Lower leg skin (tissue), 4 donors: ENCODE measurements at regions not wholly inside any gene's neighbourhood (a gene's known extent, or its start where the extent isn't known, plus 50 kb on each side); places are given as distances from the start of the nearest gene placed in this dataset.

Experiments used
- DNase-seq, 2 donors: peaks; one replicate each; pipeline ENCODE4 v3.0.0-alpha.2; 2019; ENCODE audit warnings: low spot score in 2 of 2
- H3K4me3 ChIP-seq: fragments of 200-600 bp; sonication (generic); 2 replicates; pipeline ENCODE4 v1.5.1; 2017; ENCODE audit warnings: mild to moderate bottlenecking, low read depth; ENCODE audit not compliant: poor library complexity, severe bottlenecking
- CTCF ChIP-seq, 3 donors: fragments of 450-650 bp; IDR thresholded peaks; one replicate each; pipeline ENCODE4 v1.5.1; 2016; ENCODE audit warnings: antibody characterized with exemption in 3 of 3, mild to moderate bottlenecking in 3 of 3, moderate library complexity in 2 of 3
- POLR2A ChIP-seq, 2 donors: fragments of 450-650 bp; IDR thresholded peaks; one replicate each; pipeline ENCODE4 v1.6.1; 2016 to 2017; ENCODE audit warnings: antibody characterized with exemption in 2 of 2, mild to moderate bottlenecking in 1 of 2, moderate library complexity in 1 of 2
- WGBS, 2 donors: methylation state at CpG; one replicate each; pipeline ENCODE4 v1.1.5; 2018; 5-methylcytosine and 5-hydroxymethylcytosine counted together
- intact Hi-C: fragments of 100-400 bp; cut with DNase I; formaldehyde crosslinking; loops from one replicate; pipeline ENCODE4 v1.15.0; 2023; ENCODE audit warnings: low total_unique reads

DNA sequence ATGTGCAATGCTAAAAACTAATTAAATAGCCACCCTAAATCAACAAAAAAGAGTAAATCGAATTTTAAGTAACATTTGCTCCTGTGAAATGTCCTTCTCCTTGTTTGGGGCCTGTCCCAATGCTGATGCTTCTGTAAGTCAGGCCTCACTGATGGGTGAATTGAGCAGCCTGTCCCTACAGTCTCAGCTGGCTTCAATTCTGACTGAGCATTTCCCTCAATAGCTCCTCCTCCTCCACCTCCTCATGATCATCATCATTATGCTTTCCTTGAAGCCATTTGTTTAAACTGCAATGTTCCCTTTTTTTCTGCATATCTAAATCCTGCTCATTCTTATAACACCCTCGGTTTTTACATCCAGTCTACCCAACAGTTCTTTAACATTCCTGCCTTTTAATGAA, 137.2 kb upstream of the CELF4 start:
- no peak overlapping the region for H3K4me3 ChIP-seq
- no peak for DNase-seq
- WGBS, 2 donors, result 70 to 73% methylated on average over 2 of the region's 2 CpGs

DNA sequence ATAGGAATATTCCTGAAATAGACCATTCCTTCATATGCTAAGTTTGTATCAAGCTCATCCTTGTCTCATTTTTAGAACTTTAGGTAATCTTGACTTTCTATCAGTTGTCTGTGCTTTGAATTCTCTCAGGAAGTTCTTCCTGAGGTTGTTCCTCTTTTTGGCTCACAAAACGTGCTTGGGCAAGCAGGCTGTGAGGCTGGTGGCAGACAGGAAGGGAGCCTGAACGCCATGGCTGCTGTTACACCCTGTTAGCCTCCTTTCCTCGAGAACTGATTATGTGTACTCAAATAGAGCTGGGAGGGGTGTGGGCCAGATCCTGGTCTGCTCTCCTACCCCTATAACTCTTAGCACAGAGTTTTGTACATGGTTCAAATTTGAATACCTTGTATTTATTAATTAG, 136.4 kb upstream of the CELF4 start:
- no peak for TF ChIP-seq POLR2A (IDR thresholded peaks at IDR 0.05)
- no peak for TF ChIP-seq CTCF (IDR thresholded peaks at IDR 0.05)
- DNase-seq, result no peak
- WGBS, 2 donors, result 22 to 29% methylated on average over 3 of the region's 3 CpGs
- intact Hi-C loops, result no loop called here
- no peak overlapping the region for H3K4me3 ChIP-seq

More for the DNA sequence above, 137.2 kb upstream of the CELF4 start:
- no peak for TF ChIP-seq CTCF (IDR thresholded peaks at IDR 0.05)
- no peak for TF ChIP-seq POLR2A (IDR thresholded peaks at IDR 0.05)
- intact Hi-C loops, result no loop called here

GRCh38 chr18:37698508-37699040, 133.0 kb upstream of the CELF4 start:
- WGBS, 2 donors, result 52 to 53% methylated on average over 3 of the region's 3 CpGs
- intact Hi-C loops, result no loop called here
- no peak overlapping the region for H3K4me3 ChIP-seq
- DNase-seq, result no peak
- TF ChIP-seq CTCF (IDR thresholded peaks at IDR 0.05) (no peak), POLR2A (IDR thresholded peaks at IDR 0.05) (no peak)

DNA sequence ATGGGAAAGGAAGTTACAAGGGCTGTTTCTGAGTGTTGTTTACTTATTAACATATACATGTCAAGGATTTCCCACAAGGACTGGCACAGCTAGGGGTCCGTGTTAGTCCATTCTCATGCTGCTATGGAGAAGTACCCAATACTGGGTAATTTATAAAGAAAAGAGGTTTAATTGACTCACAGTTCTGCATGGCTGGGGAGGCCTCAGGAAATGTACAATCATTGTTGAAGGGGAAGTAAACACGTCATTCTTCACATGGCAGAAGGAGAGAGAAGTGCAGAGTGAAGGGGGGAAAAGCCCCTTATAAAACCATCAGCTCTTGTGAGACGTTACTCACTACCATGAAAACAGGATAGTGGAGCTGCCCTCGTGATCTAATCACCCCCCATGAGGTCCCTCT, 128.9 kb upstream of the CELF4 start:
- intact Hi-C loops, result no loop called here
- no peak overlapping the region for H3K4me3 ChIP-seq
- no peak for DNase-seq
- 52 to 57% methylated on average over 4 of the region's 4 CpGs for WGBS, 2 donors
- TF ChIP-seq POLR2A (IDR thresholded peaks at IDR 0.05) (no peak), CTCF (IDR thresholded peaks at IDR 0.05) (no peak)

- DNase-seq, result no peak
- H3K4me3 ChIP-seq, result no peak overlapping the region
- WGBS, 2 donors, result 81 to 88% methylated on average over 1 of the region's 1 CpG
- intact Hi-C loops, result no loop called here
- TF ChIP-seq CTCF (IDR thresholded peaks at IDR 0.05) (no peak), POLR2A (IDR thresholded peaks at IDR 0.05) (no peak)
These were observed 125.6 kb upstream of the CELF4 start for GRCh38 chr18:37691162-37691561.

- no peak overlapping the region for H3K4me3 ChIP-seq
- TF ChIP-seq CTCF (IDR thresholded peaks at IDR 0.05) (no peak), POLR2A (IDR thresholded peaks at IDR 0.05) (no peak)
- whole genome bisulfite sequencing, 2 donors, result 98 to 100% methylated on average over 1 of the region's 1 CpG
- no peak for DNase-seq
- intact Hi-C loops, result no loop called here
These were observed 124.2 kb upstream of the CELF4 start for GRCh38 chr18:37689841-37690240.
